ENCODE measurements at regions not wholly inside any gene's neighbourhood (a gene's known extent, or its start where the extent isn't known, plus 50 kb on each side); places are given as distances from the start of the nearest gene placed in this dataset.

DNA sequence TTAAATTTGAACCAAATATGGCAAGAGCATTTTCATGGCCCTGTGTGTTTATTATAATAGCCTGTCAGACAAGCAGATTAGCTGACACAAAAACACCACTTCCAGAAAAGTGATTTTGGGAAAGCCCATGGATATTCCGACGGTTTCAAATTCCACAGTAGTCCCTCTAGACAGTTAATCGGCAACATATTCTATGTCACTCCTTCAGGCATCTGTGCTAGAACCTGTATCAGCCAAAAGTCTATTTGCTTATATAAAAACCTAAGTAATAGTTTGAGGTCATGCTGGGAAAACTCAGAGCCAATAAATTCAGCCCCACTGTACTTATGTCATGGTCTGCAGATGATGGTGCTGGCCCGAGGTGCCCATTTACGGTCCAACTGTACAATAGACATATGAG, 110.2 kb upstream of the ARHGEF26 start:
- TF ChIP-seq POLR2A (IDR thresholded peaks at IDR 0.05; ENCODE audit: borderline replicate concordance, extremely low read depth, insufficient read depth, insufficient read length) (no peak), EZH2phosphoT487 (IDR thresholded peaks at IDR 0.05; ENCODE audit: borderline replicate concordance) (no peak), ZFX (IDR thresholded peaks at IDR 0.05) (no peak), EZH2 (IDR thresholded peaks at IDR 0.05) (no peak), RAD21 (IDR thresholded peaks at IDR 0.05; ENCODE audit: low read depth) (no peak), YY1 (IDR thresholded peaks at IDR 0.05; ENCODE audit: extremely low read depth, insufficient replicate concordance, low read depth, low read length) (no peak), POLR2AphosphoS5 (IDR thresholded peaks at IDR 0.05; ENCODE audit: low read depth, low read length) (no peak), SP1 (IDR thresholded peaks at IDR 0.05; ENCODE audit: low read depth) (no peak), ZNF274 (IDR thresholded peaks at IDR 0.05; ENCODE audit: low read depth, low read length) (no peak)
- TF ChIP-seq, protein P1, sequence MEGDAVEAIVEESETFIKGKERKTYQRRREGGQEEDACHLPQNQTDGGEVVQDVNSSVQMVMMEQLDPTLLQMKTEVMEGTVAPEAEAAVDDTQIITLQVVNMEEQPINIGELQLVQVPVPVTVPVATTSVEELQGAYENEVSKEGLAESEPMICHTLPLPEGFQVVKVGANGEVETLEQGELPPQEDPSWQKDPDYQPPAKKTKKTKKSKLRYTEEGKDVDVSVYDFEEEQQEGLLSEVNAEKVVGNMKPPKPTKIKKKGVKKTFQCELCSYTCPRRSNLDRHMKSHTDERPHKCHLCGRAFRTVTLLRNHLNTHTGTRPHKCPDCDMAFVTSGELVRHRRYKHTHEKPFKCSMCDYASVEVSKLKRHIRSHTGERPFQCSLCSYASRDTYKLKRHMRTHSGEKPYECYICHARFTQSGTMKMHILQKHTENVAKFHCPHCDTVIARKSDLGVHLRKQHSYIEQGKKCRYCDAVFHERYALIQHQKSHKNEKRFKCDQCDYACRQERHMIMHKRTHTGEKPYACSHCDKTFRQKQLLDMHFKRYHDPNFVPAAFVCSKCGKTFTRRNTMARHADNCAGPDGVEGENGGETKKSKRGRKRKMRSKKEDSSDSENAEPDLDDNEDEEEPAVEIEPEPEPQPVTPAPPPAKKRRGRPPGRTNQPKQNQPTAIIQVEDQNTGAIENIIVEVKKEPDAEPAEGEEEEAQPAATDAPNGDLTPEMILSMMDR (IDR thresholded peaks at IDR 0.05 in 2 of 3, conservative IDR thresholded peaks at IDR 0.05 in 1 of 3; ENCODE audit: borderline replicate concordance in 1 of 3, insufficient read depth in 1 of 3, low read depth in 2 of 3, low read length in 2 of 3): no peak
- TF ChIP-seq, protein P2, sequence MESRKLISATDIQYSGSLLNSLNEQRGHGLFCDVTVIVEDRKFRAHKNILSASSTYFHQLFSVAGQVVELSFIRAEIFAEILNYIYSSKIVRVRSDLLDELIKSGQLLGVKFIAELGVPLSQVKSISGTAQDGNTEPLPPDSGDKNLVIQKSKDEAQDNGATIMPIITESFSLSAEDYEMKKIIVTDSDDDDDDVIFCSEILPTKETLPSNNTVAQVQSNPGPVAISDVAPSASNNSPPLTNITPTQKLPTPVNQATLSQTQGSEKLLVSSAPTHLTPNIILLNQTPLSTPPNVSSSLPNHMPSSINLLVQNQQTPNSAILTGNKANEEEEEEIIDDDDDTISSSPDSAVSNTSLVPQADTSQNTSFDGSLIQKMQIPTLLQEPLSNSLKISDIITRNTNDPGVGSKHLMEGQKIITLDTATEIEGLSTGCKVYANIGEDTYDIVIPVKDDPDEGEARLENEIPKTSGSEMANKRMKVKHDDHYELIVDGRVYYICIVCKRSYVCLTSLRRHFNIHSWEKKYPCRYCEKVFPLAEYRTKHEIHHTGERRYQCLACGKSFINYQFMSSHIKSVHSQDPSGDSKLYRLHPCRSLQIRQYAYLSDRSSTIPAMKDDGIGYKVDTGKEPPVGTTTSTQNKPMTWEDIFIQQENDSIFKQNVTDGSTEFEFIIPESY (IDR thresholded peaks at IDR 0.05; ENCODE audit: extremely low read depth, insufficient replicate concordance, low read length): no peak

Measured in HCT116 (cell line).